ENCODE measurements at regions not wholly inside any gene's neighbourhood (a gene's known extent, or its start where the extent isn't known, plus 50 kb on each side); places are given as distances from the start of the nearest gene placed in this dataset.

- intact Hi-C loops (cut with micrococcal nuclease; ENCODE audit: unreplicated experiment), result no loop called here
- Mint-ChIP-seq H3K36me3 (ENCODE audit: insufficient read depth, unreplicated experiment) (no peaks in the 10 kb centered on the region), H3K4me3 (ENCODE audit: low read depth, unreplicated experiment) (no peak overlapping the region), H3K27ac (ENCODE audit: unreplicated experiment) (no peak overlapping the region), H3K4me1 (ENCODE audit: low read depth, unreplicated experiment) (no peaks in the 10 kb centered on the region), H3K9me3 (ENCODE audit: low read depth, unreplicated experiment) (no peaks in the 10 kb centered on the region), H3K27me3 (ENCODE audit: unreplicated experiment) (no peaks in the 10 kb centered on the region)
- CTCF ChIA-PET, result interaction anchor here (0.7 kb wide), 1 partner anchor 498 kb away, joined by 3 read pairs; no protein-coding TSS in a partner anchor
- DNase-seq, result no peak
- TF ChIP-seq, protein P1, sequence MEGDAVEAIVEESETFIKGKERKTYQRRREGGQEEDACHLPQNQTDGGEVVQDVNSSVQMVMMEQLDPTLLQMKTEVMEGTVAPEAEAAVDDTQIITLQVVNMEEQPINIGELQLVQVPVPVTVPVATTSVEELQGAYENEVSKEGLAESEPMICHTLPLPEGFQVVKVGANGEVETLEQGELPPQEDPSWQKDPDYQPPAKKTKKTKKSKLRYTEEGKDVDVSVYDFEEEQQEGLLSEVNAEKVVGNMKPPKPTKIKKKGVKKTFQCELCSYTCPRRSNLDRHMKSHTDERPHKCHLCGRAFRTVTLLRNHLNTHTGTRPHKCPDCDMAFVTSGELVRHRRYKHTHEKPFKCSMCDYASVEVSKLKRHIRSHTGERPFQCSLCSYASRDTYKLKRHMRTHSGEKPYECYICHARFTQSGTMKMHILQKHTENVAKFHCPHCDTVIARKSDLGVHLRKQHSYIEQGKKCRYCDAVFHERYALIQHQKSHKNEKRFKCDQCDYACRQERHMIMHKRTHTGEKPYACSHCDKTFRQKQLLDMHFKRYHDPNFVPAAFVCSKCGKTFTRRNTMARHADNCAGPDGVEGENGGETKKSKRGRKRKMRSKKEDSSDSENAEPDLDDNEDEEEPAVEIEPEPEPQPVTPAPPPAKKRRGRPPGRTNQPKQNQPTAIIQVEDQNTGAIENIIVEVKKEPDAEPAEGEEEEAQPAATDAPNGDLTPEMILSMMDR (IDR thresholded peaks at IDR 0.05; ENCODE audit: unreplicated experiment), result no peak
- BruUV-seq (replicated peaks), result no TSS peak
Measured at GRCh38 chr2:187942876-187943275, 348.8 kb upstream of the GULP1 start.

DNA sequence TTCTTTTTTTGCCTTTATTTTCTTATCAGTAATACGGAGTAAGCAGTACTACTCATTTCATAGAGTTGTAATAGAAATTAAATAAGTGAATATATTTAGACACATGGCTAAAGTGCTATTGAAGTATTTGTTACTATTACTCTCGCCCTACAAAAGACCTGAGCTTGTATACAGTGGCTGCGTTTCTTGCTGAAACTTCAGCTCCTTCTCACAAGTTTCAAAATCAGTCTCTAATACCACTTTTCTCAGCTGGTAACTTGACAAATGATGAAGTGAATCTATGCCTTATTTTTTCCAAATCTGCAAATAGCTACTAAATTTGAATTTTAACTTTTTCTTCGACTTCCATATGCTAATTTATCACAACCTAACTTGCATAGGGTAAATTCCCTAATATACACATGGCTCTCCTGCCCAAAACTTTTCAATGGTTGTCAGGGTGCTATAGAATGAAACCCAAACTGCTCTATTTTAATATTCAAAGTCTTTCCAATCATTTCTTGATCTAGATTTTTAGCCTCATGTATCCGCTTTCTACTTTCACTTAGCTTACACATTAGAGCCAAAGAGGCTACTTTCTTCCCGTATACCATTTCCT lies 347.8 kb upstream of the GULP1 start:
- Mint-ChIP-seq H3K27me3 (ENCODE audit: unreplicated experiment) (no peaks in the 10 kb centered on the region), H3K9me3 (ENCODE audit: low read depth, unreplicated experiment) (no peaks in the 10 kb centered on the region), H3K4me1 (ENCODE audit: low read depth, unreplicated experiment) (no peaks in the 10 kb centered on the region), H3K27ac (ENCODE audit: unreplicated experiment) (no peak overlapping the region), H3K4me3 (ENCODE audit: low read depth, unreplicated experiment) (no peak overlapping the region), H3K36me3 (ENCODE audit: insufficient read depth, unreplicated experiment) (no peaks in the 10 kb centered on the region)
- CTCF ChIA-PET, result no interaction called here
- no TSS peak for BruUV-seq (replicated peaks)
- no peak for DNase-seq
- TF ChIP-seq, protein P1 (IDR thresholded peaks at IDR 0.05; ENCODE audit: unreplicated experiment), result no peak
- intact Hi-C loops (cut with micrococcal nuclease; ENCODE audit: unreplicated experiment), result no loop called here

DNA sequence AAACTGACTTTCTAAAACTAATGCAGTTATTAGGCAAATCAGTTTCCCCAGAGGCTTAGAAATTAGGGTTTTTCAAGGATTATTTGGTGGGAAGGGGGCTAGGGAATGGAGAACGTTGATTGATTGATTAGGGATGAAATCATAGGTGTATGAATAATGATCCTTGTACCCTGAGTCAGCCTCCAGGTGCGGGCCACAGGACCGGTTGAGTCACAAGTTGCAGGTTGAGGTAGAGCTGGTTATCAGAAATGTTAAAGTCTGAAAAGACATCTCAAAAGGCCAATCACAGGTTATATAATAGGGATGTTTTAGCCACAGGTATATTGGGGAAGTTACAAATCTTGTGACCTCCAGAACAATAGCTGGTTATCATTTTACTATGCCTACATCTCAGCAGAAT lies 341.8 kb upstream of the GULP1 start:
- H3K27me3 Mint-ChIP-seq (ENCODE audit: unreplicated experiment), result no peaks in the 10 kb centered on the region
- CTCF ChIA-PET, result interaction anchor here (0.5 kb wide), 1 partner anchor 423 kb away, joined by 3 read pairs; no protein-coding TSS in a partner anchor
- no peaks in the 10 kb centered on the region for H3K36me3 Mint-ChIP-seq (ENCODE audit: insufficient read depth, unreplicated experiment)
- H3K4me3 Mint-ChIP-seq (ENCODE audit: low read depth, unreplicated experiment), result no peak overlapping the region
- intact Hi-C loops (cut with micrococcal nuclease; ENCODE audit: unreplicated experiment), result no loop called here
- H3K4me1 Mint-ChIP-seq (ENCODE audit: low read depth, unreplicated experiment), result no peaks in the 10 kb centered on the region
- TF ChIP-seq, protein P1 (IDR thresholded peaks at IDR 0.05; ENCODE audit: unreplicated experiment), result no peak
- no peak for DNase-seq
- H3K9me3 Mint-ChIP-seq (ENCODE audit: low read depth, unreplicated experiment), result peaks cover 10% of the 10 kb centered on the region
- H3K27ac Mint-ChIP-seq (ENCODE audit: unreplicated experiment), result no peak overlapping the region
- no TSS peak for BruUV-seq (replicated peaks)

DNA sequence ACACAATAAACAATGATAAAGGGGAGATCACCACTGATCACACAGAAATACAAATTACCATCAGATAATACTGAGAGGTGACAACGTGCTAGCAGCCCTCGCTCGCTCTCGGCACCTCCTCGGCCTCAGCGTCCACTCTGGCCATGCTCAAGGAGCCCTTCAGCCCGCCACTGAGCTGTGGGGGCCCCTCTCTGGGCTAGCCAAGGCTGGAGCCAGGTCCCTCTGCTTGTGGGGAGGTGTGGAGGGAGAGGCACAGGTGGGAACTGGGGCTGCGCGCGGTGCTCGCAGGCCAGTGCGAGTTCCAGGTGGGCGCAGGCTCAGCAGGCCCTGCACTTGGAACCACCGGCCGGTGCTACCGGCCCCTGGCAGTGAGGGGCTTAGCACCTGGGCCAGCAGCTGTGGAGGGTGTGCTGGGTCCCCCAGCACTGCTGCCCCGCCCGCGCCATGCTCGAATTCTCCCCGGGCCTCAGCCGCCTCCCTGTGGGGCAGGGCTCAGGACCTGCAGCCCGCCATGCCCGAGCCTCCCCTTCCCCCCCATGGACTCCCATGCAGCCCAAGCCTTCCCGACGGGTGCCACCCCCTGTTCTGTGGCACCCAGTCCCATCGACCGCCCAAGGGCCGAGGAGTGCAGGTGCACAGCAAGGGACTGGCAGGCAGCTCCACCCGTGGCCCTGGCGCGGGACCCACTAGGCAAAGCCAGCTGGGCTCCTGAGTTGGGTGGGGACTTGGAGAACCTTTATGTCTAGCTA lies 340.0 kb upstream of the GULP1 start:
- Mint-ChIP-seq H3K9me3 (ENCODE audit: low read depth, unreplicated experiment) (peaks cover 10% of the 10 kb centered on the region), H3K4me3 (ENCODE audit: low read depth, unreplicated experiment) (no peak overlapping the region), H3K4me1 (ENCODE audit: low read depth, unreplicated experiment) (no peaks in the 10 kb centered on the region), H3K36me3 (ENCODE audit: insufficient read depth, unreplicated experiment) (no peaks in the 10 kb centered on the region), H3K27ac (ENCODE audit: unreplicated experiment) (no peak overlapping the region), H3K27me3 (ENCODE audit: unreplicated experiment) (no peaks in the 10 kb centered on the region)
- CTCF ChIA-PET, result no interaction called here
- no TSS peak for BruUV-seq (replicated peaks)
- no peak for DNase-seq
- TF ChIP-seq, protein P1 (IDR thresholded peaks at IDR 0.05; ENCODE audit: unreplicated experiment), result no peak
- intact Hi-C loops (cut with micrococcal nuclease; ENCODE audit: unreplicated experiment), result no loop called here
